CD14-positive monocyte (primary cell): ENCODE measurements at regions not wholly inside any gene's neighbourhood (a gene's known extent, or its start where the extent isn't known, plus 50 kb on each side); places are given as distances from the start of the nearest gene placed in this dataset.

ENCODE experiments used
- DNase-seq, 3 donors: peaks; one replicate each; pipeline ENCODE4 v3.0.0-alpha.2; 2011 to 2022
- H2AFZ ChIP-seq: 2 replicates; pipeline ENCODE4 v1.6.0; 2012; ENCODE audit warnings: mild to moderate bottlenecking, low read depth, low read length, inconsistent platforms; ENCODE audit not compliant: insufficient read depth, poor library complexity, severe bottlenecking
- H3K27ac ChIP-seq, 2 donors: 1 replicate in 1 of 2; 2 replicates in 1 of 2; pipeline ENCODE4 v1.5.1; 2012 to 2013; ENCODE audit warnings: low read length in 2 of 2, control low read depth in 1 of 2, inconsistent platforms in 1 of 2, low read depth in 1 of 2, mild to moderate bottlenecking in 1 of 2
- H3K27me3 ChIP-seq, 2 donors: one replicate each; pipeline versions ENCODE4 v1.6.0 to v1.6.1; 2011 to 2013; ENCODE audit warnings: low read length in 2 of 2; ENCODE audit not compliant: control insufficient read depth in 2 of 2, insufficient read depth in 2 of 2
- H3K36me3 ChIP-seq, 2 donors: replicated peaks in 1 of 2; 1 replicate in 1 of 2; 2 replicates in 1 of 2; pipeline versions ENCODE4 v1.5.1 to v1.6.1; 2012 to 2013; ENCODE audit warnings: low read length in 2 of 2, control low read depth in 1 of 2, inconsistent platforms in 1 of 2, mild to moderate bottlenecking in 1 of 2; ENCODE audit not compliant: insufficient read depth in 2 of 2, control insufficient read depth in 1 of 2
- H3K4me1 ChIP-seq, 2 donors: 1 replicate in 1 of 2; 2 replicates in 1 of 2; pipeline versions ENCODE4 v1.5.1 to v1.6.1; 2012 to 2013; ENCODE audit warnings: low read length in 2 of 2, control low read depth in 1 of 2, inconsistent platforms in 1 of 2, mild to moderate bottlenecking in 1 of 2, moderate library complexity in 1 of 2; ENCODE audit not compliant: insufficient read depth in 2 of 2, control insufficient read depth in 1 of 2
- H3K4me2 ChIP-seq: replicated peaks from 2 replicates; pipeline ENCODE3; 2012; ENCODE audit warnings: low read length, moderate library complexity, mild to moderate bottlenecking; ENCODE audit not compliant: poor library complexity, severe bottlenecking; ENCODE audit errors: extremely low read depth
- H3K4me3 ChIP-seq, 3 experiments: fragments of 200-600 bp in 1 of 3; sonication (generic) in 1 of 3; replicated peaks in 1 of 3; 1 replicate in 2 of 3; 2 replicates in 1 of 3; pipeline ENCODE4 v1.5.1; 2011 to 2013; ENCODE audit warnings: low read length in 3 of 3, mild to moderate bottlenecking in 3 of 3, control low read depth in 2 of 3, low read depth in 2 of 3, inconsistent platforms in 1 of 3, moderate library complexity in 1 of 3
- H3K79me2 ChIP-seq: 2 replicates; pipeline ENCODE4 v1.6.0; 2012; ENCODE audit warnings: mild to moderate bottlenecking, control low read depth, inconsistent platforms, low read length, moderate library complexity; ENCODE audit not compliant: insufficient read depth
- H3K9ac ChIP-seq: 2 replicates; pipeline ENCODE4 v1.6.0; 2017; ENCODE audit warnings: low read length, mild to moderate bottlenecking; ENCODE audit not compliant: insufficient read depth, poor library complexity, severe bottlenecking
- H3K9me3 ChIP-seq, 2 donors: replicated peaks in 1 of 2; 1 replicate in 1 of 2; 2 replicates in 1 of 2; pipeline versions ENCODE4 v1.5.1 to v1.6.1; 2012 to 2013; ENCODE audit warnings: low read length in 2 of 2, control low read depth in 1 of 2; ENCODE audit not compliant: control insufficient read depth in 1 of 2, insufficient read depth in 1 of 2
- H4K20me1 ChIP-seq: 2 replicates; pipeline ENCODE4 v1.6.0; 2012; ENCODE audit warnings: mild to moderate bottlenecking, low read length, control low read depth, moderate library complexity; ENCODE audit not compliant: insufficient read depth
- H3K27ac Mint-ChIP-seq, 7 donors: one replicate each; pipeline ENCODE4 v1.8.0; 2020; ENCODE audit warnings: mild to moderate bottlenecking in 7 of 7, mixed read lengths in 7 of 7, moderate library complexity in 6 of 7, inconsistent platforms in 2 of 7
- H3K27me3 Mint-ChIP-seq, 3 donors: one replicate each; pipeline ENCODE4 v1.8.0; 2021 to 2022; ENCODE audit warnings: low read depth in 3 of 3, mild to moderate bottlenecking in 3 of 3, mixed read lengths in 3 of 3, moderate library complexity in 3 of 3, inconsistent platforms in 1 of 3
- H3K36me3 Mint-ChIP-seq, 2 donors: one replicate each; pipeline ENCODE4 v1.8.0; 2020; ENCODE audit warnings: mixed read lengths in 2 of 2, inconsistent platforms in 1 of 2, mild to moderate bottlenecking in 1 of 2
- H3K4me1 Mint-ChIP-seq: one replicate; pipeline ENCODE4 v1.8.0; 2020; ENCODE audit warnings: mild to moderate bottlenecking, mixed read lengths
- H3K4me3 Mint-ChIP-seq, 2 donors: one replicate each; pipeline ENCODE4 v1.8.0; 2020; ENCODE audit warnings: mild to moderate bottlenecking in 2 of 2, mixed read lengths in 2 of 2, moderate library complexity in 1 of 2
- H3K9me3 Mint-ChIP-seq, 7 donors: one replicate each; pipeline ENCODE4 v1.8.0; 2020 to 2022; ENCODE audit warnings: mixed read lengths in 7 of 7, mild to moderate bottlenecking in 6 of 7, moderate library complexity in 6 of 7, inconsistent platforms in 2 of 7
- WGBS: methylation state at CpG from one replicate; pipeline ENCODE4 v1.1.5; 2013; ENCODE audit warnings: missing lambda C conversion rate; ENCODE audit not compliant: insufficient coverage; 5-methylcytosine and 5-hydroxymethylcytosine counted together
- intact Hi-C, 2 donors: fragments of 100-400 bp; cut with micrococcal nuclease; formaldehyde crosslinking; loops; one replicate each; pipeline versions ENCODE4 v1.15.0 to v1.15.1; 2023
- TF ChIP-seq, protein P1 (sequence below): fragments of 200-600 bp; IDR thresholded peaks from one replicate; pipeline ENCODE4 v1.8.0; 2022; ENCODE audit warnings: antibody characterized with exemption, mild to moderate bottlenecking

GRCh38 chr1:164210211-164210739, 348.7 kb upstream of the PBX1 start:
- H3K9me3 Mint-ChIP-seq = peaks cover 0 to 2% (median under 1%) of the 10 kb centered on the region in 7 donors
- 93% methylated on average over 3 of the region's 3 CpGs for WGBS
- DNase-seq = no peak
- H3K27me3 ChIP-seq = no peaks in the 10 kb centered on the region
- H2AFZ ChIP-seq = no peak overlapping the region
- H3K27me3 Mint-ChIP-seq = peaks cover 0 to 1% (median 0%) of the 10 kb centered on the region in 3 donors
- H4K20me1 ChIP-seq = no peaks in the 10 kb centered on the region
- H3K27ac ChIP-seq = no peak overlapping the region
- no peak overlapping the region for H3K27ac Mint-ChIP-seq
- H3K9me3 ChIP-seq = peaks cover 0 to 7% of the 10 kb centered on the region in 2 donors
- TF ChIP-seq, protein P1, sequence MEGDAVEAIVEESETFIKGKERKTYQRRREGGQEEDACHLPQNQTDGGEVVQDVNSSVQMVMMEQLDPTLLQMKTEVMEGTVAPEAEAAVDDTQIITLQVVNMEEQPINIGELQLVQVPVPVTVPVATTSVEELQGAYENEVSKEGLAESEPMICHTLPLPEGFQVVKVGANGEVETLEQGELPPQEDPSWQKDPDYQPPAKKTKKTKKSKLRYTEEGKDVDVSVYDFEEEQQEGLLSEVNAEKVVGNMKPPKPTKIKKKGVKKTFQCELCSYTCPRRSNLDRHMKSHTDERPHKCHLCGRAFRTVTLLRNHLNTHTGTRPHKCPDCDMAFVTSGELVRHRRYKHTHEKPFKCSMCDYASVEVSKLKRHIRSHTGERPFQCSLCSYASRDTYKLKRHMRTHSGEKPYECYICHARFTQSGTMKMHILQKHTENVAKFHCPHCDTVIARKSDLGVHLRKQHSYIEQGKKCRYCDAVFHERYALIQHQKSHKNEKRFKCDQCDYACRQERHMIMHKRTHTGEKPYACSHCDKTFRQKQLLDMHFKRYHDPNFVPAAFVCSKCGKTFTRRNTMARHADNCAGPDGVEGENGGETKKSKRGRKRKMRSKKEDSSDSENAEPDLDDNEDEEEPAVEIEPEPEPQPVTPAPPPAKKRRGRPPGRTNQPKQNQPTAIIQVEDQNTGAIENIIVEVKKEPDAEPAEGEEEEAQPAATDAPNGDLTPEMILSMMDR = no peak
- H3K79me2 ChIP-seq = no peaks in the 10 kb centered on the region
- no peak overlapping the region for H3K9ac ChIP-seq
- no peak overlapping the region for H3K4me3 Mint-ChIP-seq
- H3K4me1 ChIP-seq = no peaks in the 10 kb centered on the region
- no peaks in the 10 kb centered on the region for H3K36me3 ChIP-seq
- intact Hi-C loops = no loop called here
- no peak overlapping the region for H3K4me2 ChIP-seq
- H3K4me3 ChIP-seq = no peak overlapping the region
- H3K4me1 Mint-ChIP-seq = no peaks in the 10 kb centered on the region
- H3K36me3 Mint-ChIP-seq = no peaks in the 10 kb centered on the region

GRCh38 chr1:164223378-164223777, 335.6 kb upstream of the PBX1 start:
- Mint-ChIP-seq H3K36me3 (no peaks in the 10 kb centered on the region), H3K9me3 (peaks cover 3 to 9% (median 5%) of the 10 kb centered on the region in 7 donors), H3K27ac (no peak overlapping the region), H3K27me3 (peaks cover 0 to 2% (median 0%) of the 10 kb centered on the region in 3 donors), H3K4me1 (no peaks in the 10 kb centered on the region), H3K4me3 (no peak overlapping the region)
- H3K36me3 ChIP-seq = no peaks in the 10 kb centered on the region
- peaks cover 0 to 2% of the 10 kb centered on the region in 2 donors for H3K9me3 ChIP-seq
- H3K4me2 ChIP-seq = no peak overlapping the region
- intact Hi-C loops = no loop called here
- H2AFZ ChIP-seq = no peak overlapping the region
- TF ChIP-seq, protein P1 = no peak
- no peaks in the 10 kb centered on the region for H4K20me1 ChIP-seq
- no peak overlapping the region for H3K27ac ChIP-seq
- H3K79me2 ChIP-seq = no peaks in the 10 kb centered on the region
- no peaks in the 10 kb centered on the region for H3K4me1 ChIP-seq
- H3K27me3 ChIP-seq = no peaks in the 10 kb centered on the region
- H3K4me3 ChIP-seq = no peak overlapping the region
- DNase-seq = no peak
- H3K9ac ChIP-seq = no peak overlapping the region
